ENCODE measurements at regions not wholly inside any gene's neighbourhood (a gene's known extent, or its start where the extent isn't known, plus 50 kb on each side); places are given as distances from the start of the nearest gene placed in this dataset.
"Not testable (repeated sequence)": the region's sequence is repeated elsewhere in the genome, so short reads cannot be mapped to it uniquely, and the experiment has no call there.

- not testable (repeated sequence) for TF ChIP-seq POLR2A, CTCF (IDR thresholded peaks at IDR 0.05)
These were observed 125.3 kb upstream of the SIMC1 start for GRCh38 chr5:176112888-176113287.
